ENCODE measurements at regions not wholly inside any gene's neighbourhood (a gene's known extent, or its start where the extent isn't known, plus 50 kb on each side); places are given as distances from the start of the nearest gene placed in this dataset.

- DNase-seq = no peak
- H3K27ac ChIP-seq (ENCODE audit: low read depth, low read length) = no peak overlapping the region
- H3K56ac ChIP-seq (ENCODE audit: low read length) = no peak overlapping the region
- WGBS (ENCODE audit: extremely low coverage, insufficient coverage, low lambda C conversion rate) = no CpG with 5 or more reads among the region's 2 CpGs
- no peaks in the 10 kb centered on the region for H3K79me1 ChIP-seq (ENCODE audit: low read length)
- no peak overlapping the region for H2AK5ac ChIP-seq (ENCODE audit: low read length)
- no peak overlapping the region for H3K9ac ChIP-seq (ENCODE audit: low read length)
- no peak overlapping the region for H3K4ac ChIP-seq (ENCODE audit: low read depth, low read length)
- H3K23ac ChIP-seq (ENCODE audit: low read length) = no peak overlapping the region
- no peak overlapping the region for H2BK5ac ChIP-seq (ENCODE audit: low read length)
- H3K27me3 ChIP-seq (ENCODE audit: insufficient read depth, low read length, poor library complexity) = no peaks in the 10 kb centered on the region
- no peaks in the 10 kb centered on the region for H3K36me3 ChIP-seq (ENCODE audit: control insufficient read depth, insufficient read depth, low read length)
- H3K4me3 ChIP-seq (ENCODE audit: low read length) = no peak overlapping the region
- H2BK120ac ChIP-seq (ENCODE audit: low read depth, low read length) = no peak overlapping the region
- no peak overlapping the region for H3K18ac ChIP-seq (ENCODE audit: low read length)
- H2BK15ac ChIP-seq (replicated peaks; ENCODE audit: low read depth) = no peak overlapping the region
- H3K4me2 ChIP-seq (ENCODE audit: low read length) = no peak overlapping the region
- H3K4me1 ChIP-seq (ENCODE audit: control insufficient read depth, low read depth, low read length) = no peaks in the 10 kb centered on the region
- H4K8ac ChIP-seq (ENCODE audit: low read depth, low read length) = no peak overlapping the region
- H4K5ac ChIP-seq (ENCODE audit: low read length) = no peak overlapping the region
- no peaks in the 10 kb centered on the region for H3K79me2 ChIP-seq (ENCODE audit: control insufficient read depth, insufficient read depth, low read length)
Observed at GRCh38 chr12:60112063-60112462, 516.2 kb downstream of the SLC16A7 start.

GRCh38 chr12:60112763-60113162 lies 516.9 kb downstream of the SLC16A7 start:
- H2BK120ac ChIP-seq (ENCODE audit: low read depth, low read length) = no peak overlapping the region
- no peak overlapping the region for H2BK15ac ChIP-seq (replicated peaks; ENCODE audit: low read depth)
- no peaks in the 10 kb centered on the region for H3K27me3 ChIP-seq (ENCODE audit: insufficient read depth, low read length, poor library complexity)
- no peaks in the 10 kb centered on the region for H3K4me1 ChIP-seq (ENCODE audit: control insufficient read depth, low read depth, low read length)
- no peaks in the 10 kb centered on the region for H3K79me2 ChIP-seq (ENCODE audit: control insufficient read depth, insufficient read depth, low read length)
- no peak overlapping the region for H3K27ac ChIP-seq (ENCODE audit: low read depth, low read length)
- H3K36me3 ChIP-seq (ENCODE audit: control insufficient read depth, insufficient read depth, low read length) = no peaks in the 10 kb centered on the region
- H2AK5ac ChIP-seq (ENCODE audit: low read length) = no peak overlapping the region
- no peak overlapping the region for H3K4me2 ChIP-seq (ENCODE audit: low read length)
- H3K4me3 ChIP-seq (ENCODE audit: low read length) = no peak overlapping the region
- H3K18ac ChIP-seq (ENCODE audit: low read length) = no peak overlapping the region
- no peak overlapping the region for H4K5ac ChIP-seq (ENCODE audit: low read length)
- DNase-seq = no peak
- H3K56ac ChIP-seq (ENCODE audit: low read length) = no peak overlapping the region
- H3K79me1 ChIP-seq (ENCODE audit: low read length) = no peaks in the 10 kb centered on the region
- H2BK5ac ChIP-seq (ENCODE audit: low read length) = no peak overlapping the region
- H3K23ac ChIP-seq (ENCODE audit: low read length) = no peak overlapping the region
- WGBS (ENCODE audit: extremely low coverage, insufficient coverage, low lambda C conversion rate) = no CpG with 5 or more reads among the region's 1 CpG
- H3K4ac ChIP-seq (ENCODE audit: low read depth, low read length) = no peak overlapping the region
- no peak overlapping the region for H4K8ac ChIP-seq (ENCODE audit: low read depth, low read length)
- no peak overlapping the region for H3K9ac ChIP-seq (ENCODE audit: low read length)

GRCh38 chr12:60114169-60114568 lies 518.3 kb downstream of the SLC16A7 start:
- Histone ChIP-seq H3K4me2 (ENCODE audit: low read length) (no peak overlapping the region), H2AK5ac (ENCODE audit: low read length) (no peak overlapping the region), H4K5ac (ENCODE audit: low read length) (no peak overlapping the region), H4K8ac (ENCODE audit: low read depth, low read length) (no peak overlapping the region), H3K4me1 (ENCODE audit: control insufficient read depth, low read depth, low read length) (no peaks in the 10 kb centered on the region), H3K79me1 (ENCODE audit: low read length) (no peaks in the 10 kb centered on the region), H3K27me3 (ENCODE audit: insufficient read depth, low read length, poor library complexity) (no peaks in the 10 kb centered on the region), H2BK15ac (replicated peaks; ENCODE audit: low read depth) (no peak overlapping the region), H3K27ac (ENCODE audit: low read depth, low read length) (no peak overlapping the region), H2BK120ac (ENCODE audit: low read depth, low read length) (no peak overlapping the region), H3K4ac (ENCODE audit: low read depth, low read length) (no peak overlapping the region), H3K18ac (ENCODE audit: low read length) (no peak overlapping the region), H3K36me3 (ENCODE audit: control insufficient read depth, insufficient read depth, low read length) (no peaks in the 10 kb centered on the region), H3K23ac (ENCODE audit: low read length) (no peak overlapping the region), H2BK5ac (ENCODE audit: low read length) (no peak overlapping the region), H3K56ac (ENCODE audit: low read length) (no peak overlapping the region), H3K4me3 (ENCODE audit: low read length) (no peak overlapping the region), H3K9ac (ENCODE audit: low read length) (no peak overlapping the region), H3K79me2 (ENCODE audit: control insufficient read depth, insufficient read depth, low read length) (no peaks in the 10 kb centered on the region)
- DNase-seq = no peak
- no CpG with 5 or more reads among the region's 1 CpG for WGBS (ENCODE audit: extremely low coverage, insufficient coverage, low lambda C conversion rate)

- Histone ChIP-seq H3K9ac (ENCODE audit: low read length) (no peak overlapping the region), H3K79me1 (ENCODE audit: low read length) (no peaks in the 10 kb centered on the region), H3K4me3 (ENCODE audit: low read length) (no peak overlapping the region), H3K27ac (ENCODE audit: low read depth, low read length) (no peak overlapping the region), H3K4ac (ENCODE audit: low read depth, low read length) (no peak overlapping the region), H3K4me2 (ENCODE audit: low read length) (no peak overlapping the region), H3K23ac (ENCODE audit: low read length) (no peak overlapping the region), H2BK5ac (ENCODE audit: low read length) (no peak overlapping the region), H4K5ac (ENCODE audit: low read length) (no peak overlapping the region), H3K36me3 (ENCODE audit: control insufficient read depth, insufficient read depth, low read length) (no peaks in the 10 kb centered on the region), H3K79me2 (ENCODE audit: control insufficient read depth, insufficient read depth, low read length) (no peaks in the 10 kb centered on the region), H3K4me1 (ENCODE audit: control insufficient read depth, low read depth, low read length) (no peaks in the 10 kb centered on the region), H2BK15ac (replicated peaks; ENCODE audit: low read depth) (no peak overlapping the region), H3K18ac (ENCODE audit: low read length) (no peak overlapping the region), H2BK120ac (ENCODE audit: low read depth, low read length) (no peak overlapping the region), H3K56ac (ENCODE audit: low read length) (no peak overlapping the region), H2AK5ac (ENCODE audit: low read length) (no peak overlapping the region), H3K27me3 (ENCODE audit: insufficient read depth, low read length, poor library complexity) (no peaks in the 10 kb centered on the region), H4K8ac (ENCODE audit: low read depth, low read length) (no peak overlapping the region)
- no peak for DNase-seq
- no CpG with 5 or more reads among the region's 2 CpGs for WGBS (ENCODE audit: extremely low coverage, insufficient coverage, low lambda C conversion rate)
Observed at GRCh38 chr12:60119327-60119726, 523.5 kb downstream of the SLC16A7 start.

- Histone ChIP-seq H3K23ac (ENCODE audit: low read length) (no peak overlapping the region), H3K4me3 (ENCODE audit: low read length) (no peak overlapping the region), H2BK5ac (ENCODE audit: low read length) (no peak overlapping the region), H2BK120ac (ENCODE audit: low read depth, low read length) (no peak overlapping the region), H3K27me3 (ENCODE audit: insufficient read depth, low read length, poor library complexity) (no peaks in the 10 kb centered on the region), H3K27ac (ENCODE audit: low read depth, low read length) (no peak overlapping the region), H3K36me3 (ENCODE audit: control insufficient read depth, insufficient read depth, low read length) (no peaks in the 10 kb centered on the region), H2BK15ac (replicated peaks; ENCODE audit: low read depth) (no peak overlapping the region), H3K79me1 (ENCODE audit: low read length) (no peaks in the 10 kb centered on the region), H4K8ac (ENCODE audit: low read depth, low read length) (no peak overlapping the region), H3K4me2 (ENCODE audit: low read length) (no peak overlapping the region), H3K4ac (ENCODE audit: low read depth, low read length) (no peak overlapping the region), H3K18ac (ENCODE audit: low read length) (no peak overlapping the region), H3K56ac (ENCODE audit: low read length) (no peak overlapping the region), H4K5ac (ENCODE audit: low read length) (no peak overlapping the region), H3K9ac (ENCODE audit: low read length) (no peak overlapping the region), H3K79me2 (ENCODE audit: control insufficient read depth, insufficient read depth, low read length) (no peaks in the 10 kb centered on the region), H2AK5ac (ENCODE audit: low read length) (no peak overlapping the region), H3K4me1 (ENCODE audit: control insufficient read depth, low read depth, low read length) (no peaks in the 10 kb centered on the region)
- no peak for DNase-seq
- WGBS (ENCODE audit: extremely low coverage, insufficient coverage, low lambda C conversion rate) = no CpG with 5 or more reads among the region's 5 CpGs
Observed at GRCh38 chr12:60120199-60120598, 524.4 kb downstream of the SLC16A7 start.

- H3K4me1 ChIP-seq (ENCODE audit: control insufficient read depth, low read depth, low read length) = no peaks in the 10 kb centered on the region
- H3K79me2 ChIP-seq (ENCODE audit: control insufficient read depth, insufficient read depth, low read length) = no peaks in the 10 kb centered on the region
Observed at GRCh38 chr12:60123557-60123956, 527.7 kb downstream of the SLC16A7 start.

More at GRCh38 chr12:60123557-60123956, 527.7 kb downstream of the SLC16A7 start:
- Histone ChIP-seq H3K79me1 (ENCODE audit: low read length) (no peaks in the 10 kb centered on the region), H3K18ac (ENCODE audit: low read length) (no peak overlapping the region), H3K27me3 (ENCODE audit: insufficient read depth, low read length, poor library complexity) (no peaks in the 10 kb centered on the region), H3K4ac (ENCODE audit: low read depth, low read length) (no peak overlapping the region), H3K9ac (ENCODE audit: low read length) (no peak overlapping the region), H4K8ac (ENCODE audit: low read depth, low read length) (no peak overlapping the region), H2AK5ac (ENCODE audit: low read length) (no peak overlapping the region), H2BK15ac (replicated peaks; ENCODE audit: low read depth) (no peak overlapping the region), H3K4me2 (ENCODE audit: low read length) (no peak overlapping the region), H3K56ac (ENCODE audit: low read length) (no peak overlapping the region), H2BK120ac (ENCODE audit: low read depth, low read length) (no peak overlapping the region), H3K4me3 (ENCODE audit: low read length) (no peak overlapping the region), H2BK5ac (ENCODE audit: low read length) (no peak overlapping the region), H3K27ac (ENCODE audit: low read depth, low read length) (no peak overlapping the region), H4K5ac (ENCODE audit: low read length) (no peak overlapping the region), H3K36me3 (ENCODE audit: control insufficient read depth, insufficient read depth, low read length) (no peaks in the 10 kb centered on the region), H3K23ac (ENCODE audit: low read length) (no peak overlapping the region)
- WGBS (ENCODE audit: extremely low coverage, insufficient coverage, low lambda C conversion rate) = no CpG with 5 or more reads among the region's 1 CpG
- no peak for DNase-seq
